AG04449 (cell line): ENCODE measurements at regions not wholly inside any gene's neighbourhood (a gene's known extent, or its start where the extent isn't known, plus 50 kb on each side); places are given as distances from the start of the nearest gene placed in this dataset.
"Not testable (repeated sequence)": the region's sequence is repeated elsewhere in the genome, so short reads cannot be mapped to it uniquely, and the experiment has no call there.

Experiments used
- CTCF ChIA-PET: fragments of 350-600 bp; formaldehyde crosslinking; extraction: SDS; loops from one replicate; lab custom pipeline; 2021; ENCODE audit warnings: antibody characterized with exemption; lab: Yijun Ruan, JAX
- POLR2A ChIA-PET: fragments of 400-600, 350-600 bp; formaldehyde crosslinking; extraction: SDS; loops from one replicate; lab custom pipeline; 2020; ENCODE audit warnings: antibody characterized with exemption, inconsistent platforms; lab: Yijun Ruan, JAX
- DNase-seq: peaks from one replicate; pipeline ENCODE4 v3.0.0-alpha.2; 2010; ENCODE audit warnings: low read depth, low spot score
- H3K4me3 ChIP-seq: 2 replicates; pipeline ENCODE4 v1.5.1; 2011; ENCODE audit warnings: low read depth, mild to moderate bottlenecking, control low read depth, low read length
- TF ChIP-seq, protein P1 (sequence below): IDR thresholded peaks from one replicate; pipeline ENCODE4 v1.5.1; 2011; ENCODE audit warnings: mild to moderate bottlenecking, moderate library complexity, low read length, control low read depth, inconsistent platforms; ENCODE audit not compliant: insufficient read depth; ENCODE audit errors: missing control alignments

DNA sequence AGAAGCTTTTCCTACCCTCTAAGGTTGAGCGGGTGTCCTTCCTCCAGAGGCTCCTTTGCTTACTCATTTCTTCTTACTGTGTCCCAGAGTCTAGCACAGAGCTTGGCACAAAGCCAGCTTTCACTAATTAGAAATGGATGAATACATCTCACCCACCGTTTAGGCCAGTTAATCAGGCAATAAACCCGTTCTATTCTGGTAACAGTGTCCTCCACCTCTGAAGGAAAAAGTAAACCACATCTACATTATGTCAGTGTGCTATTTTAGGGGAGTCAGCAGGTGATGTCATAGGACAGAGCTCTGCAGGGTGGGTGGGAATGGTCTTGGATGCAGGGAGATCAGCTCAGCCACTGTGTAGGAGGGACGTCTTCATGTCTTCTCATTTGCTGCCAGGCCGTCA lies 109.2 kb downstream of the OSTF1 start:
- no peak overlapping the region for H3K4me3 ChIP-seq
- no peak for DNase-seq
- TF ChIP-seq, protein P1, sequence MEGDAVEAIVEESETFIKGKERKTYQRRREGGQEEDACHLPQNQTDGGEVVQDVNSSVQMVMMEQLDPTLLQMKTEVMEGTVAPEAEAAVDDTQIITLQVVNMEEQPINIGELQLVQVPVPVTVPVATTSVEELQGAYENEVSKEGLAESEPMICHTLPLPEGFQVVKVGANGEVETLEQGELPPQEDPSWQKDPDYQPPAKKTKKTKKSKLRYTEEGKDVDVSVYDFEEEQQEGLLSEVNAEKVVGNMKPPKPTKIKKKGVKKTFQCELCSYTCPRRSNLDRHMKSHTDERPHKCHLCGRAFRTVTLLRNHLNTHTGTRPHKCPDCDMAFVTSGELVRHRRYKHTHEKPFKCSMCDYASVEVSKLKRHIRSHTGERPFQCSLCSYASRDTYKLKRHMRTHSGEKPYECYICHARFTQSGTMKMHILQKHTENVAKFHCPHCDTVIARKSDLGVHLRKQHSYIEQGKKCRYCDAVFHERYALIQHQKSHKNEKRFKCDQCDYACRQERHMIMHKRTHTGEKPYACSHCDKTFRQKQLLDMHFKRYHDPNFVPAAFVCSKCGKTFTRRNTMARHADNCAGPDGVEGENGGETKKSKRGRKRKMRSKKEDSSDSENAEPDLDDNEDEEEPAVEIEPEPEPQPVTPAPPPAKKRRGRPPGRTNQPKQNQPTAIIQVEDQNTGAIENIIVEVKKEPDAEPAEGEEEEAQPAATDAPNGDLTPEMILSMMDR = no peak
- ChIA-PET POLR2A (no interaction called here), CTCF (interaction anchor here (1.1 to 6.3 kb wide), 2 partner anchors 11 to 40 kb away, joined by 3 to 36 read pairs; no protein-coding TSS in a partner anchor)

DNA sequence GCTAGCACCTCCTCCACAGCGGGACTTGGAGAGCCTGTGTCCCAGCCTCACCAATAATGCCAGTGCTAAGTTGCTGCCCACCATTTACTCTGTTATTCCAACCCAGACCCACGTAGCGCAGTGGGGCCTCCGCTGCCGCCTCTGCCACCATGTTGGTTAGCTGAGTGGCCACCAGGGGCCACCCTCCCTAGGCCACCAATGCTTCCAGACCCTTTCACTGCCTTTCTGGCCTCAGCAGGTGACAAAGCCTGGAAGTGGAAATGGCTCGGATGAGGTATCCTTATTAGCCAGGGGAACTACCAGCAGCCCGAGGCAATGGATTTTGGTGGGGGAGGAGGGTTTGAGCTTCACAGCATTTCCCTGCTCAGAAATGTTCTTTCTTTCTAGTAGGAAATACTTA lies 110.1 kb downstream of the OSTF1 start:
- TF ChIP-seq, protein P1 = peak; percentile 9
- H3K4me3 ChIP-seq = no peak overlapping the region
- POLR2A ChIA-PET = no interaction called here
- CTCF ChIA-PET = interaction anchor here (1.4 to 6.3 kb wide), 2 partner anchors 12 to 39 kb away, joined by 4 to 36 read pairs; no protein-coding TSS in a partner anchor
- DNase-seq = no peak

DNA sequence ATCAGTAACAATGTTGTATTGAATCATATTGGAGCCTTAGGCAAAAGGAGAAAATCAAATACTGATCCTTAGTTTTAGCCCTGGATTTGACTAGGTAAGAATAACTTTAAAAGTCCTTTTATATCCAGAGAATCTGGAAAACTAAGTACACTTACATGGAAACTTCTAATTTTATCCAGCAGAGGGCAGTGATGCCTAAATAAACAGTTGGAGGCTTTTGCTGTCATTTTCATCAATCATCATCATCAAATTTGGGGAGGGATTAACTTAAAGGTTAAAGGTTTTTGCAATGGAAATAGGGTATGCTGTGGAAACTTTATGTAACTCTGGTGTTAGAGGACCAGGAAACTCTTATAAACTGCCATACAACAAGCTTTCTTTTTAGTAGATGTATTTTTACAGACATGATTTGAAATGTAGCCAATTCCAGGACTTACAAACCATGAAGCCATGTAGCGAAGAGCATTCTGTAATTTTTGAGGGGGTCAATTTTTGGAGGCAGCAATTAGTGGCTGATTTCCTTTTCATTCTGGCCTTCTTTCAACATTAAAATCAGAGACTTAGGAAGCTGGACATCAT lies 112.7 kb downstream of the OSTF1 start:
- TF ChIP-seq, protein P1 = peak; percentile 31
- POLR2A ChIA-PET = no interaction called here
- CTCF ChIA-PET = interaction anchor here (0.8 to 2.3 kb wide), 12 partner anchors 10 to 664 kb away, joined by 3 to 15 read pairs (median 4); no protein-coding TSS in a partner anchor
- DNase-seq = no peak
- H3K4me3 ChIP-seq = no peak overlapping the region

DNA sequence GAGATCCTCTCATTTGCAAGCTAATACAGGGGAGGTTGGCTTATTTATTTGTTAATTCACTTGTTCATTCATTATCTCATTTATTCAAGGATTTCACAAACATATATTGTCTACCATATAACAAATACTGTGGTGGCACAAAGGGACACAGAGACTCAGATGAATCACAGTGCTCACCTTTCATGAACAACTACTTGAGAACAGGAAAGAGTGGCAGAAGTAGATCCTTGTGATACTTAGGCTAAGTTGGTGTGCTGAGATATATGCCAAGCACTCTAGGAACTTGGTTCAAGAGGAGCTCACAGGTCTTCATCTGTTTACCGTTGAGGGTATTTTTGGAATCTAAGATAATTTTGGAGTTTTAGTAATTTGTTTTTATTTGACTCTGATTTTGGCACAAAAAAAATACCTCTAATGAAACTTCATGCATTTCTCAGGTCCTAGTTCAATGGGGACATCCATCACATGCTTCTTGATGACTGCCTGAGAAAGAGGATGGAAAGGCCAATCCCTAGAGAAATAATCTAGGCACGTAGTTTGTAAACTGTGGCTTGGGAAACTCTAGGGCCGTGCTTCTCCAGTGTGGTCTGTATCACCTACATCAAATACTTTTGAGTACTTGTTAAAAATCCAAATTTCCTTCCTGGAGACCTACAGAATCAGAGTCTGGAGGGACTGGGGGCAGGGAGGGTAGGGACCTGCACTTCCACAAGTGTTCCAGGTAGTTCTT lies 113.3 kb downstream of the OSTF1 start:
- ChIA-PET CTCF (interaction anchor here (0.6 to 2.3 kb wide), 13 partner anchors 9 to 663 kb away, joined by 3 to 15 read pairs (median 4); no protein-coding TSS in a partner anchor), POLR2A (no interaction called here)
- no peak for DNase-seq
- no peak overlapping the region for H3K4me3 ChIP-seq
- TF ChIP-seq, protein P1 = no peak

DNA sequence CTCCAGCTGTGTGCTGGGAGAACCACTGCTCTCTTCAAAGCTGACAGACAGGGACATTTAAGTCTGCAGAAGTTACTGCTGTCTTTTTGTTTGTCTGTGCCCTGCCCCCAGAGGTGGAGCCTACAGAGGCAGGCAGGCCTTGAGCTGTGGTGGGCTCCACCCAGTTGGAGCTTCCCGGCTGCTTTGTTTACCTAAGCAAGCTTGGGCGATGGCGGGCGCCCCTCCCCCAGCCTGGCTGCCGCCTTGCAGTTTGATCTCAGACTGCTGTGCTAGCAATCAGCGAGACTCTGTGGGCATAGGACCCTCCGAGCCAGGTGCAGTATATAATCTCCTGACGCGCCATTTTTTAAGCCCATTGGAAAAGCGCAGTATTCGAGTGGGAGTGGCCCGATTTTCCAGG lies 119.7 kb downstream of the OSTF1 start:
- H3K4me3 ChIP-seq, POLR2A ChIA-PET, DNase-seq: not testable (repeated sequence)
- CTCF ChIA-PET = interaction anchor here (0.6 kb wide), 1 partner anchor 657 kb away, joined by 3 read pairs; no protein-coding TSS in a partner anchor

DNA sequence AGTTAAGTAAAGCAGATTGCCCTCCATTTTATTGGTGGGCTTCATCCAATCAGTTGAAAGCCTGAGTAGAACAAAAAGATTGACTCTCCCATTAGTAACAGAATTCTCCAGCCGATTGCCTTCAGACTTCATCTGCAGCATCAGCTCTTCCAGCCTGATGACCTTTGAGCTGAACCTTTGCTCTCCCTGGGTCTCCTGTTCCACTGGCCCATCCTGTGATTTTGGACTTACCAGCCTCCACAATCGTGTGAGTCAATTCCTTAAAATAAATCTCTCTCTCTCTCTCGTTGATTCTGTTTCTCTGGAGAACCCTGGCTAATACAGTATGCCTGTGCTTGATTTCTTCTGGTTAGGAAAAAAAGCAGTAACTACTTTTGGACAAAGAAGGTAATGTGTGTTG lies 121.9 kb downstream of the OSTF1 start:
- TF ChIP-seq, protein P1 = no peak
- H3K4me3 ChIP-seq = no peak overlapping the region
- ChIA-PET POLR2A (no interaction called here), CTCF (interaction anchor here (4.1 kb wide), 1 partner anchor 9 kb away, joined by 15 read pairs; no protein-coding TSS in a partner anchor)
- DNase-seq = no peak
